ENCODE measurements at regions not wholly inside any gene's neighbourhood (a gene's known extent, or its start where the extent isn't known, plus 50 kb on each side); places are given as distances from the start of the nearest gene placed in this dataset.

- Mint-ChIP-seq H3K36me3 (no peaks in the 10 kb centered on the region), H3K9me3 (peaks cover 0 to 3% (median 2%) of the 10 kb centered on the region in 7 donors), H3K4me1 (no peaks in the 10 kb centered on the region), H3K27ac (no peak overlapping the region), H3K4me3 (no peak overlapping the region), H3K27me3 (ENCODE audit: low read depth in 3 of 3) (peaks cover 0 to 3% (median 0%) of the 10 kb centered on the region in 3 donors)
- H3K27ac ChIP-seq (ENCODE audit: low read depth in 1 of 2, low read length in 2 of 2): no peak overlapping the region
- no peak overlapping the region for H3K9ac ChIP-seq (ENCODE audit: insufficient read depth, low read length, poor library complexity, severe bottlenecking)
- H3K4me2 ChIP-seq (replicated peaks; ENCODE audit: extremely low read depth, low read length, poor library complexity, severe bottlenecking): no peak overlapping the region
- no peaks in the 10 kb centered on the region for H3K27me3 ChIP-seq (ENCODE audit: control insufficient read depth in 2 of 2, insufficient read depth in 2 of 2, low read length in 2 of 2)
- H3K9me3 ChIP-seq (replicated peaks in 1 of 2; ENCODE audit: control insufficient read depth in 1 of 2, insufficient read depth in 1 of 2, low read length in 2 of 2): no peaks in the 10 kb centered on the region
- DNase-seq: no peak
- no peak overlapping the region for H2AFZ ChIP-seq (ENCODE audit: insufficient read depth, low read depth, low read length, poor library complexity, severe bottlenecking)
- TF ChIP-seq CTCF (IDR thresholded peaks at IDR 0.05): no peak
- H3K4me3 ChIP-seq (replicated peaks in 1 of 3; ENCODE audit: low read depth in 2 of 3, low read length in 3 of 3): no peak overlapping the region
- H3K79me2 ChIP-seq (ENCODE audit: insufficient read depth, low read length): no peaks in the 10 kb centered on the region
- H3K4me1 ChIP-seq (ENCODE audit: control insufficient read depth in 1 of 2, insufficient read depth in 2 of 2, low read length in 2 of 2): no peaks in the 10 kb centered on the region
- intact Hi-C loops (cut with micrococcal nuclease): no loop called here
- H4K20me1 ChIP-seq (ENCODE audit: insufficient read depth, low read length): no peaks in the 10 kb centered on the region
- no peaks in the 10 kb centered on the region for H3K36me3 ChIP-seq (replicated peaks in 1 of 2; ENCODE audit: control insufficient read depth in 1 of 2, insufficient read depth in 2 of 2, low read length in 2 of 2)
- WGBS (ENCODE audit: insufficient coverage): no CpG with 5 or more reads among the region's 4 CpGs
Measured at GRCh38 chr12:114882083-114882482, 198.1 kb upstream of the TBX3 start.

GRCh38 chr12:114879354-114879753 is 195.4 kb upstream of the TBX3 start:
- Histone ChIP-seq H3K27ac (ENCODE audit: low read depth in 1 of 2, low read length in 2 of 2) (no peak overlapping the region), H3K4me2 (replicated peaks; ENCODE audit: extremely low read depth, low read length, poor library complexity, severe bottlenecking) (no peak overlapping the region), H4K20me1 (ENCODE audit: insufficient read depth, low read length) (no peaks in the 10 kb centered on the region), H3K9me3 (replicated peaks in 1 of 2; ENCODE audit: control insufficient read depth in 1 of 2, insufficient read depth in 1 of 2, low read length in 2 of 2) (no peaks in the 10 kb centered on the region), H3K9ac (ENCODE audit: insufficient read depth, low read length, poor library complexity, severe bottlenecking) (no peak overlapping the region), H3K27me3 (ENCODE audit: control insufficient read depth in 2 of 2, insufficient read depth in 2 of 2, low read length in 2 of 2) (no peaks in the 10 kb centered on the region), H2AFZ (ENCODE audit: insufficient read depth, low read depth, low read length, poor library complexity, severe bottlenecking) (no peak overlapping the region), H3K36me3 (replicated peaks in 1 of 2; ENCODE audit: control insufficient read depth in 1 of 2, insufficient read depth in 2 of 2, low read length in 2 of 2) (no peaks in the 10 kb centered on the region), H3K79me2 (ENCODE audit: insufficient read depth, low read length) (no peaks in the 10 kb centered on the region), H3K4me1 (ENCODE audit: control insufficient read depth in 1 of 2, insufficient read depth in 2 of 2, low read length in 2 of 2) (no peaks in the 10 kb centered on the region), H3K4me3 (replicated peaks in 1 of 3; ENCODE audit: low read depth in 2 of 3, low read length in 3 of 3) (no peak overlapping the region)
- peaks cover 0 to 3% (median 0%) of the 10 kb centered on the region in 3 donors for H3K27me3 Mint-ChIP-seq (ENCODE audit: low read depth in 3 of 3)
- no peaks in the 10 kb centered on the region for H3K4me1 Mint-ChIP-seq
- no peak overlapping the region for H3K4me3 Mint-ChIP-seq
- TF ChIP-seq CTCF (IDR thresholded peaks at IDR 0.05): no peak
- no peak overlapping the region for H3K27ac Mint-ChIP-seq
- 100% methylated on average over 1 of the region's 4 CpGs for WGBS (ENCODE audit: insufficient coverage)
- no peak for DNase-seq
- peaks cover 0 to 8% (median 1%) of the 10 kb centered on the region in 7 donors for H3K9me3 Mint-ChIP-seq
- no peaks in the 10 kb centered on the region for H3K36me3 Mint-ChIP-seq
- intact Hi-C loops (cut with micrococcal nuclease): no loop called here
